Fibroblast of villous mesenchyme (primary cell): ENCODE measurements at regions not wholly inside any gene's neighbourhood (a gene's known extent, or its start where the extent isn't known, plus 50 kb on each side); places are given as distances from the start of the nearest gene placed in this dataset.
"Not testable (repeated sequence)": the region's sequence is repeated elsewhere in the genome, so short reads cannot be mapped to it uniquely, and the experiment has no call there.

ENCODE experiments used
- DNase-seq: peaks from one replicate; pipeline ENCODE4 v3.0.0-alpha.2; 2010; ENCODE audit warnings: low read depth
- H3K4me3 ChIP-seq: 2 replicates; pipeline ENCODE4 v1.5.1; 2011; ENCODE audit warnings: low read depth, mild to moderate bottlenecking, low read length
- CTCF ChIP-seq: IDR thresholded peaks from 2 replicates; pipeline ENCODE4 v1.5.1; 2012; ENCODE audit warnings: low read depth, mild to moderate bottlenecking, low read length; ENCODE audit not compliant: insufficient read depth

GRCh38 chr5:33080287-33080686 is 360.5 kb upstream of the TARS1 start:
- H3K4me3 ChIP-seq, result no peak overlapping the region
- no peak for TF ChIP-seq CTCF
- DNase-seq, result no peak

GRCh38 chr5:33088176-33088575 is 352.6 kb upstream of the TARS1 start:
- no peak for TF ChIP-seq CTCF
- no peak for DNase-seq

GRCh38 chr5:33091571-33092363 is 349.0 kb upstream of the TARS1 start:
- no peak overlapping the region for H3K4me3 ChIP-seq

More at GRCh38 chr5:33088176-33088575, 352.6 kb upstream of the TARS1 start:
- no peak overlapping the region for H3K4me3 ChIP-seq

GRCh38 chr5:33092719-33093118 is 348.0 kb upstream of the TARS1 start:
- no peak for TF ChIP-seq CTCF
- DNase-seq, result no peak

More at GRCh38 chr5:33091571-33092363, 349.0 kb upstream of the TARS1 start:
- DNase-seq, result peak; percentile 63
- TF ChIP-seq CTCF, result no peak

GRCh38 chr5:33102551-33102950 is 338.2 kb upstream of the TARS1 start:
- no peak overlapping the region for H3K4me3 ChIP-seq
- DNase-seq, result no peak
- no peak for TF ChIP-seq CTCF

More at GRCh38 chr5:33092719-33093118, 348.0 kb upstream of the TARS1 start:
- H3K4me3 ChIP-seq, result no peak overlapping the region

GRCh38 chr5:33105521-33105941 is 335.2 kb upstream of the TARS1 start:
- TF ChIP-seq CTCF, result no peak
- peak; percentile 22 for DNase-seq
- no peak overlapping the region for H3K4me3 ChIP-seq

- H3K4me3 ChIP-seq, DNase-seq: not testable (repeated sequence)
These were observed 330.3 kb upstream of the TARS1 start for GRCh38 chr5:33110496-33110895.
